Caco-2 (cell line): ENCODE measurements at regions not wholly inside any gene's neighbourhood (a gene's known extent, or its start where the extent isn't known, plus 50 kb on each side); places are given as distances from the start of the nearest gene placed in this dataset.

Experiments
- BruUV-seq: library from RNA; stranded (reverse); fragments of 400-500 nt; replicated peaks from 2 replicates; lab custom pipeline; 2021; lab: Mats Ljungman, UMichigan
- CTCF ChIA-PET: fragments of 300-600 bp; sonication (Branson Sonifier 250); formaldehyde crosslinking; loops from one replicate; lab custom pipeline; 2022; ENCODE audit warnings: antibody characterized with exemption; lab: Charles Lee
- POLR2A ChIA-PET: fragments of 300-600 bp; sonication (Branson Sonifier 250); formaldehyde crosslinking; loops from one replicate; lab custom pipeline; 2022; ENCODE audit warnings: antibody characterized with exemption; lab: Charles Lee
- DNase-seq, 2 experiments: peaks; one replicate each; pipeline versions ENCODE4 v3.0.0 to v3.0.0-alpha.2; 2020 to 2022
- H3K27me3 ChIP-seq: replicated peaks from 2 replicates; pipeline ENCODE4 v1.6.0; 2011; ENCODE audit warnings: low read length; ENCODE audit not compliant: control insufficient read depth, insufficient read depth
- H3K36me3 ChIP-seq: 2 replicates; pipeline ENCODE4 v1.5.1; 2011; ENCODE audit warnings: low read length; ENCODE audit not compliant: control insufficient read depth, insufficient read depth
- H3K4me1 ChIP-seq: fragments of 250-450 bp; sonication (Bioruptor Pico); 2 replicates; pipeline ENCODE4 v1.5.1; 2020; ENCODE audit warnings: mild to moderate bottlenecking
- H3K4me3 ChIP-seq: 2 replicates; pipeline ENCODE4 v1.5.1; 2011; ENCODE audit warnings: low read depth, mild to moderate bottlenecking, control low read depth, low read length
- H3K9me3 ChIP-seq: fragments of 250-450 bp; sonication (Bioruptor Pico); 2 replicates; pipeline ENCODE4 v1.5.1; 2020; ENCODE audit warnings: mild to moderate bottlenecking, moderate library complexity
- H3K27ac Mint-ChIP-seq: one replicate; pipeline ENCODE4 v1.8.0; 2022; ENCODE audit warnings: mixed read lengths; ENCODE audit not compliant: unreplicated experiment
- H3K27me3 Mint-ChIP-seq: one replicate; pipeline ENCODE4 v1.8.0; 2022; ENCODE audit warnings: mixed read lengths; ENCODE audit not compliant: insufficient read depth, unreplicated experiment
- H3K36me3 Mint-ChIP-seq: one replicate; pipeline ENCODE4 v1.8.0; 2022; ENCODE audit warnings: mild to moderate bottlenecking, mixed read lengths; ENCODE audit not compliant: insufficient read depth, unreplicated experiment
- H3K4me1 Mint-ChIP-seq: one replicate; pipeline ENCODE4 v1.8.0; 2022; ENCODE audit warnings: low read depth, mixed read lengths; ENCODE audit not compliant: unreplicated experiment
- H3K4me3 Mint-ChIP-seq: one replicate; pipeline ENCODE4 v1.8.0; 2022; ENCODE audit warnings: mild to moderate bottlenecking, moderate library complexity, mixed read lengths; ENCODE audit not compliant: unreplicated experiment
- H3K9me3 Mint-ChIP-seq: one replicate; pipeline ENCODE4 v1.8.0; 2022; ENCODE audit warnings: mixed read lengths; ENCODE audit not compliant: unreplicated experiment
- CTCF ChIP-seq, 2 experiments: fragments of 200-600 bp in 1 of 2; IDR thresholded peaks; 1 replicate in 1 of 2; 2 replicates in 1 of 2; pipeline versions ENCODE4 v1.5.1 to v1.8.0; 2011 to 2022; ENCODE audit warnings: antibody characterized with exemption in 1 of 2, control low read depth in 1 of 2, inconsistent platforms in 1 of 2, low read depth in 1 of 2, low read length in 1 of 2, mild to moderate bottlenecking in 1 of 2, moderate library complexity in 1 of 2; ENCODE audit not compliant: insufficient read depth in 1 of 2, severe bottlenecking in 1 of 2, unreplicated experiment in 1 of 2
- intact Hi-C: fragments of 100-400 bp; cut with micrococcal nuclease; formaldehyde crosslinking; loops from one replicate; pipeline ENCODE4 v1.10.0; 2022; ENCODE audit not compliant: unreplicated experiment

- no peaks in the 10 kb centered on the region for H3K36me3 ChIP-seq
- no peak for TF ChIP-seq CTCF (IDR thresholded peaks at IDR 0.05; ENCODE audit: insufficient read depth in 1 of 2, low read depth in 1 of 2, low read length in 1 of 2, severe bottlenecking in 1 of 2, unreplicated experiment in 1 of 2)
- no peaks in the 10 kb centered on the region for H3K9me3 ChIP-seq
- ChIA-PET CTCF (no interaction called here), POLR2A (no interaction called here)
- no peaks in the 10 kb centered on the region for H3K27me3 ChIP-seq
- no peak for DNase-seq
- BruUV-seq = no TSS peak
- H3K4me1 ChIP-seq = peaks cover 9% of the 10 kb centered on the region
- intact Hi-C loops = no loop called here
- no peaks in the 10 kb centered on the region for H3K4me1 Mint-ChIP-seq
- H3K9me3 Mint-ChIP-seq = no peaks in the 10 kb centered on the region
- peaks cover 4% of the 10 kb centered on the region for H3K27me3 Mint-ChIP-seq
- no peak overlapping the region for H3K4me3 ChIP-seq
- no peak overlapping the region for H3K4me3 Mint-ChIP-seq
- peaks cover 5% of the 10 kb centered on the region for H3K36me3 Mint-ChIP-seq
- no peak overlapping the region for H3K27ac Mint-ChIP-seq
Measured at GRCh38 chr9:136595245-136596153, 49.7 kb upstream of the NOTCH1 start.
